DND-41 (cell line): ENCODE measurements at regions not wholly inside any gene's neighbourhood (a gene's known extent, or its start where the extent isn't known, plus 50 kb on each side); places are given as distances from the start of the nearest gene placed in this dataset.

Source experiments
- ATAC-seq: fragments of 200-7000 bp; cut with Tn5 transposase; 3 replicates; pipeline ENCODE4 v1.9.1; 2021; ENCODE audit warnings: low read depth; ENCODE audit not compliant: insufficient read depth
- DNase-seq: peaks from one replicate; pipeline ENCODE4 v3.0.0-alpha.2; 2020
- H2AFZ ChIP-seq: 2 replicates; pipeline ENCODE4 v1.6.0; 2012; ENCODE audit warnings: low read depth, low read length
- H3K27ac ChIP-seq: 2 replicates; pipeline ENCODE4 v1.5.1; 2012; ENCODE audit warnings: low read length, inconsistent platforms
- H3K27me3 ChIP-seq: fragments of 200-600 bp; sonication (generic); 2 replicates; pipeline ENCODE4 v1.6.0; 2012; ENCODE audit warnings: low read length, mild to moderate bottlenecking, inconsistent platforms; ENCODE audit not compliant: insufficient read depth, poor library complexity
- H3K36me3 ChIP-seq: 2 replicates; pipeline ENCODE4 v1.5.1; 2012; ENCODE audit warnings: low read length, inconsistent platforms; ENCODE audit not compliant: insufficient read depth
- H3K4me1 ChIP-seq: 2 replicates; pipeline ENCODE4 v1.5.1; 2012; ENCODE audit warnings: mild to moderate bottlenecking, low read length; ENCODE audit not compliant: insufficient read depth
- H3K4me2 ChIP-seq: 2 replicates; pipeline ENCODE4 v1.6.0; 2012; ENCODE audit warnings: mild to moderate bottlenecking, moderate library complexity, low read length, inconsistent platforms; ENCODE audit not compliant: insufficient read depth
- H3K4me3 ChIP-seq, 2 experiments: fragments of 200-600 bp in 1 of 2; shearing (Covaris generic) in 1 of 2; 2 replicates each; pipeline ENCODE4 v1.5.1; 2012 to 2016; ENCODE audit warnings: inconsistent platforms in 2 of 2, low read length in 2 of 2, mild to moderate bottlenecking in 2 of 2, low read depth in 1 of 2, moderate library complexity in 1 of 2
- H3K79me2 ChIP-seq: 2 replicates; pipeline ENCODE4 v1.6.0; 2012; ENCODE audit warnings: low read length, inconsistent platforms; ENCODE audit not compliant: insufficient read depth
- H3K9ac ChIP-seq: 2 replicates; pipeline ENCODE4 v1.6.0; 2012; ENCODE audit warnings: low read depth, mild to moderate bottlenecking, inconsistent platforms, low read length, moderate library complexity
- H3K9me3 ChIP-seq: 2 replicates; pipeline ENCODE4 v1.5.1; 2012; ENCODE audit warnings: low read length, moderate library complexity, mild to moderate bottlenecking, inconsistent platforms; ENCODE audit not compliant: insufficient read depth, severe bottlenecking
- H4K20me1 ChIP-seq: 2 replicates; pipeline ENCODE4 v1.6.0; 2012; ENCODE audit warnings: low read length; ENCODE audit not compliant: insufficient read depth
- CTCF ChIP-seq: IDR thresholded peaks from 2 replicates; pipeline ENCODE4 v1.5.1; 2012; ENCODE audit warnings: borderline replicate concordance, low read length, moderate library complexity, mild to moderate bottlenecking; ENCODE audit not compliant: poor library complexity, severe bottlenecking; ENCODE audit errors: extremely low read depth
- EZH2 ChIP-seq: IDR thresholded peaks from 3 replicates; pipeline ENCODE4 v1.6.1; 2012; ENCODE audit warnings: borderline replicate concordance, low read depth, mild to moderate bottlenecking, moderate library complexity, low read length, inconsistent platforms; ENCODE audit not compliant: severe bottlenecking

GRCh38 chr14:30385925-30386324 is 173.0 kb upstream of the G2E3 start:
- H3K9ac ChIP-seq, result no peak overlapping the region
- H4K20me1 ChIP-seq, result no peaks in the 10 kb centered on the region
- DNase-seq (no peak), ATAC-seq (no peak)
- H3K4me1 ChIP-seq, result no peaks in the 10 kb centered on the region
- no peaks in the 10 kb centered on the region for H3K79me2 ChIP-seq
- no peak overlapping the region for H3K4me2 ChIP-seq
- no peaks in the 10 kb centered on the region for H3K36me3 ChIP-seq
- peaks cover 6% of the 10 kb centered on the region for H3K27me3 ChIP-seq
- no peak overlapping the region for H3K4me3 ChIP-seq
- H2AFZ ChIP-seq, result no peak overlapping the region
- H3K9me3 ChIP-seq, result no peaks in the 10 kb centered on the region
- H3K27ac ChIP-seq, result no peak overlapping the region
- TF ChIP-seq EZH2, result no peak
- no peak for TF ChIP-seq CTCF

GRCh38 chr14:30387871-30388270 is 171.1 kb upstream of the G2E3 start:
- Histone ChIP-seq H3K9me3 (no peaks in the 10 kb centered on the region), H3K79me2 (no peaks in the 10 kb centered on the region), H3K9ac (no peak overlapping the region), H3K27me3 (peaks cover 4% of the 10 kb centered on the region), H2AFZ (no peak overlapping the region), H4K20me1 (no peaks in the 10 kb centered on the region), H3K36me3 (no peaks in the 10 kb centered on the region), H3K4me1 (no peaks in the 10 kb centered on the region), H3K4me3 (no peak overlapping the region), H3K4me2 (no peak overlapping the region), H3K27ac (no peak overlapping the region)
- DNase-seq (no peak), ATAC-seq (no peak)
- TF ChIP-seq CTCF, result no peak
- no peak for TF ChIP-seq EZH2

GRCh38 chr14:30389134-30389876 is 169.7 kb upstream of the G2E3 start:
- TF ChIP-seq EZH2, result no peak
- no peak for TF ChIP-seq CTCF
- Histone ChIP-seq H3K9ac (no peak overlapping the region), H3K4me2 (no peak overlapping the region), H3K4me3 (no peak overlapping the region), H3K27me3 (peaks cover 4% of the 10 kb centered on the region), H3K9me3 (no peaks in the 10 kb centered on the region), H3K79me2 (no peaks in the 10 kb centered on the region), H4K20me1 (no peaks in the 10 kb centered on the region), H2AFZ (no peak overlapping the region), H3K36me3 (no peaks in the 10 kb centered on the region), H3K27ac (no peak overlapping the region), H3K4me1 (no peaks in the 10 kb centered on the region)
- DNase-seq (no peak), ATAC-seq (no peak)
